T-helper 9 cell (primary cell): ENCODE measurements at regions not wholly inside any gene's neighbourhood (a gene's known extent, or its start where the extent isn't known, plus 50 kb on each side); places are given as distances from the start of the nearest gene placed in this dataset.
A peak's percentile ranks its signal among the peaks of the same experiment; 100 is the strongest.
"Not testable (repeated sequence)": the region's sequence is repeated elsewhere in the genome, so short reads cannot be mapped to it uniquely, and the experiment has no call there.

ENCODE experiments used
- DNase-seq: peaks from one replicate; pipeline ENCODE4 v3.0.0-alpha.2; 2020

GRCh38 chr7:70846208-70846607, 285.7 kb upstream of the GALNT17 start:
- DNase-seq, result no peak

GRCh38 chr7:70849580-70850235, 282.2 kb upstream of the GALNT17 start:
- no peak for DNase-seq

GRCh38 chr7:70855373-70855772, 276.6 kb upstream of the GALNT17 start:
- no peak for DNase-seq

- peak; percentile 56 for DNase-seq
These were observed 274.9 kb upstream of the GALNT17 start for GRCh38 chr7:70856901-70857630.

- no peak for DNase-seq
These were observed 274.0 kb upstream of the GALNT17 start for GRCh38 chr7:70857793-70858545.

GRCh38 chr7:70867513-70867912, 264.4 kb upstream of the GALNT17 start:
- no peak for DNase-seq

GRCh38 chr7:70870349-70870748, 261.6 kb upstream of the GALNT17 start:
- DNase-seq, result no peak

GRCh38 chr7:70872188-70872587, 259.8 kb upstream of the GALNT17 start:
- no peak for DNase-seq

GRCh38 chr7:70881167-70881847, 250.6 kb upstream of the GALNT17 start:
- no peak for DNase-seq

- DNase-seq, result no peak
These were observed 248.0 kb upstream of the GALNT17 start for GRCh38 chr7:70883750-70884439.

- no peak for DNase-seq
These were observed 247.5 kb upstream of the GALNT17 start for GRCh38 chr7:70884440-70884764.

- DNase-seq, result no peak
These were observed 247.1 kb upstream of the GALNT17 start for GRCh38 chr7:70884809-70885208.

GRCh38 chr7:70886547-70886946, 245.4 kb upstream of the GALNT17 start:
- DNase-seq, result no peak

- no peak for DNase-seq
These were observed 244.8 kb upstream of the GALNT17 start for GRCh38 chr7:70887186-70887585.

- DNase-seq, result no peak
These were observed 241.6 kb upstream of the GALNT17 start for GRCh38 chr7:70890147-70890969.

- DNase-seq, result no peak
These were observed 238.5 kb upstream of the GALNT17 start for GRCh38 chr7:70893422-70893821.

- DNase-seq, result no peak
These were observed 237.8 kb upstream of the GALNT17 start for GRCh38 chr7:70893971-70894715.

- no peak for DNase-seq
These were observed 237.1 kb upstream of the GALNT17 start for GRCh38 chr7:70894799-70895198.

GRCh38 chr7:70895337-70896200, 236.4 kb upstream of the GALNT17 start:
- DNase-seq, result not testable (repeated sequence)
